GM12878 (cell line): ENCODE measurements at regions not wholly inside any gene's neighbourhood (a gene's known extent, or its start where the extent isn't known, plus 50 kb on each side); places are given as distances from the start of the nearest gene placed in this dataset.
"Not testable (repeated sequence)": the region's sequence is repeated elsewhere in the genome, so short reads cannot be mapped to it uniquely, and the experiment has no call there.

Source experiments
- ATAC-seq: fragments of 200-7000 bp; cut with Tn5 transposase; 3 replicates; pipeline ENCODE4 v1.9.1; 2020; ENCODE audit warnings: mild to moderate bottlenecking, moderate library complexity
- BruUV-seq: library from RNA; stranded (reverse); fragments of 400-500 nt; replicated peaks from 2 replicates; lab custom pipeline; 2021; lab: Mats Ljungman, UMichigan
- CTCF ChIA-PET: fragments of 300-600 bp; sonication (Branson Sonifier 250); formaldehyde crosslinking; extraction: SDS; loops from one replicate; lab custom pipeline; 2021; ENCODE audit warnings: inconsistent platforms; lab: Yijun Ruan, JAX
- POLR2A ChIA-PET: fragments of 350-600 bp; formaldehyde crosslinking; extraction: SDS; loops from one replicate; lab custom pipeline; 2021; ENCODE audit warnings: inconsistent platforms; lab: Charles Lee
- RAD21 ChIA-PET: fragments of 300-600 bp; sonication (Branson Sonifier 250); formaldehyde crosslinking; loops from one replicate; lab custom pipeline; 2023; ENCODE audit warnings: antibody characterized with exemption; ENCODE audit not compliant: unreplicated experiment; lab: Charles Lee
- SMC1A ChIA-PET: fragments of 300-600 bp; sonication (Branson Sonifier 250); formaldehyde crosslinking; loops from one replicate; lab custom pipeline; 2023; ENCODE audit not compliant: unreplicated experiment, uncharacterized antibody; lab: Charles Lee
- DNase-seq: peaks from one replicate; pipeline ENCODE4 v3.0.0-alpha.2; 2011; ENCODE audit warnings: low read depth, low spot score
- FAIRE-seq: peaks from 3 replicates; lab custom pipeline; 2011; peaks lifted over from hg19 to GRCh38; lab: Jason Lieb, UNC
- H2AFZ ChIP-seq: 2 replicates; pipeline ENCODE4 v1.6.0; 2011; ENCODE audit warnings: low read depth, low read length, control low read depth; ENCODE audit not compliant: control insufficient read depth
- H3K27ac ChIP-seq: 2 replicates; pipeline ENCODE4 v1.5.1; 2011; ENCODE audit warnings: control low read depth; ENCODE audit not compliant: control insufficient read depth, insufficient read depth
- H3K27me3 ChIP-seq, 2 experiments: replicated peaks in 1 of 2; 2 replicates each; pipeline versions ENCODE4 v1.6.0 to v1.6.1; 2011; ENCODE audit warnings: low read length in 1 of 2; ENCODE audit not compliant: control insufficient read depth in 2 of 2, insufficient read depth in 2 of 2
- H3K36me3 ChIP-seq, 2 experiments: 2 replicates each; pipeline ENCODE4 v1.5.1; 2011; ENCODE audit warnings: low read length in 1 of 2; ENCODE audit not compliant: control insufficient read depth in 2 of 2, insufficient read depth in 2 of 2
- H3K4me1 ChIP-seq: 2 replicates; pipeline ENCODE4 v1.6.1; 2011; ENCODE audit warnings: mild to moderate bottlenecking, low read length, moderate library complexity, mixed read lengths; ENCODE audit not compliant: control insufficient read depth, insufficient read depth
- H3K4me2 ChIP-seq: 2 replicates; pipeline ENCODE4 v1.6.0; 2011; ENCODE audit warnings: control low read depth; ENCODE audit not compliant: control insufficient read depth, insufficient read depth
- H3K4me3 ChIP-seq: fragments of 200-600 bp; sonication (generic); 2 replicates; pipeline ENCODE4 v1.5.1; 2016
- H3K79me2 ChIP-seq: 2 replicates; pipeline ENCODE4 v1.6.0; 2011; ENCODE audit warnings: low read length; ENCODE audit not compliant: control insufficient read depth, insufficient read depth
- H3K9ac ChIP-seq: 2 replicates; pipeline ENCODE4 v1.8.0; 2011; ENCODE audit warnings: low read length, control low read depth, mixed read lengths; ENCODE audit not compliant: control insufficient read depth, insufficient read depth
- H3K9me3 ChIP-seq: replicated peaks from 3 replicates; pipeline ENCODE4 v1.5.1; 2011; ENCODE audit warnings: mild to moderate bottlenecking, low read length; ENCODE audit not compliant: control insufficient read depth, insufficient read depth
- H4K20me1 ChIP-seq: 2 replicates; pipeline ENCODE4 v1.6.0; 2011; ENCODE audit not compliant: control insufficient read depth, insufficient read depth
- HDAC6 ChIP-seq: fragments of 200-600 bp; sonication (generic); IDR thresholded peaks from one replicate; pipeline ENCODE4 v1.8.0; 2017; ENCODE audit warnings: antibody characterized with exemption; ENCODE audit not compliant: unreplicated experiment
- NR2C2 ChIP-seq: IDR thresholded peaks from 2 replicates; pipeline ENCODE4 v1.6.1; 2011; ENCODE audit warnings: borderline replicate concordance, low read depth; ENCODE audit not compliant: control insufficient read depth, insufficient read length
- SPI1 ChIP-seq: IDR thresholded peaks from 2 replicates; pipeline ENCODE4 v1.6.1; 2011; ENCODE audit warnings: low read depth, mild to moderate bottlenecking, low read length, moderate library complexity, borderline replicate concordance; ENCODE audit not compliant: insufficient read depth
- ZNF207 ChIP-seq: fragments of 450-650 bp; IDR thresholded peaks from 2 replicates; pipeline ENCODE4 v1.6.1; 2014; ENCODE audit warnings: antibody characterized with exemption, mild to moderate bottlenecking, borderline replicate concordance
- WGBS: methylation state at CpG from one replicate; pipeline ENCODE4 v1.1.6; 2016; ENCODE audit warnings: low lambda C conversion rate; ENCODE audit not compliant: insufficient replicate concordance, insufficient coverage; ENCODE audit errors: missing lambda C conversion rate; 5-methylcytosine and 5-hydroxymethylcytosine counted together
- in situ Hi-C: fragments of 300-500 bp; cut with MboI; formaldehyde crosslinking; loops from 9 replicates; pipeline ENCODE4 v1.14.3; 2018; ENCODE audit warnings: mixed read lengths
- intact Hi-C: fragments of 100-400 bp; cut with micrococcal nuclease; formaldehyde crosslinking; loops from one replicate; pipeline ENCODE4 v1.14.2; 2022; ENCODE audit not compliant: unreplicated experiment
- TF ChIP-seq, protein P1 (sequence below): IDR thresholded peaks from 2 replicates; pipeline ENCODE4 v1.6.1; 2012; ENCODE audit warnings: mild to moderate bottlenecking, low read depth, low read length

DNA sequence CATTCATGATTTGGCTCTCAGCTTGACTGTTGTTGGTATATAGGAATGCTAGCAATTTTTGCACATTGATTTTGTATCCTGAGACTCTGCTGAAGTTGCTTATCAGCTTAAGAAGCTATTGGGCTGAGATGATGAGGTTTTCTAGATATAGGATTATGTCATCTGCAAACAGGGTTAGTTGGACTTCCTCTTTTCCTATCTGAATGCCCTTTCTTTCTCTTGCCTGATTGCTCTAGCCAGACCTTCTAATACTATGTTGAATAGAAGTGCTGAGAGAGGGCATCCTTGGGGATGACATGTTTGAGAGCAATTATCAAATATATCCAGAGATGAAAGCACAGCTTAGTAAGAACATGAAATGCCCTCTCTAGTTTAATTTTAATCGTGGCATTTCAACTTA lies 642.4 kb downstream of the NXPH1 start:
- H3K36me3 ChIP-seq, BruUV-seq, H3K9me3 ChIP-seq, CTCF ChIA-PET, H3K4me2 ChIP-seq, POLR2A ChIA-PET, H3K4me3 ChIP-seq, H3K79me2 ChIP-seq, H2AFZ ChIP-seq, H3K9ac ChIP-seq, H4K20me1 ChIP-seq, H3K27me3 ChIP-seq, SMC1A ChIA-PET, FAIRE-seq, intact Hi-C loops, ATAC-seq, RAD21 ChIA-PET: not testable (repeated sequence)
- 0% methylated on average over 1 of the region's 1 CpG for whole genome bisulfite sequencing
- TF ChIP-seq SPI1, result peak; percentile 15; the same call in 1 of the 2 replicates
- TF ChIP-seq, all 136 proteins: peak for 1; not testable (repeated sequence) for 135
- DNase-seq, H3K4me1 ChIP-seq, H3K27ac ChIP-seq, in situ Hi-C loops: not testable (repeated sequence)

DNA sequence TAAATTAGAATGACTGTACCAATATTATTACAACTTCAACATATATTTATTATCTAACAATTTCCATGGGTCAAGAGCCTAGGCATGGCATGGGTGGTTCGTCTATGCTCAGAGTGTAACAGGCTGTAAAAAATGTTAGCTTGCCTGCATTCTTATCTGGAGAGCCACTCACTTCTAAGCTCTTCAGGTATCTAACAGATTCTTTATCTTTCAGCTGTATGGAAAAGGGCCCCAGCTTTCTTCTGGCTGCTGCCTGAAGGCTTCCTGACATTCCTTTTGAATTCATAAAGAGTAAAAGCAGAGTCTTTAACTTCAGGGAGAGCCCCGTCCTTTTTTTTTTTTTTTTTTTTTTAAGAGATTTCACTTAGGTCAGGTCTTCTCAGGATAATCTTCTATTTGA lies 648.8 kb downstream of the NXPH1 start:
- no peaks in the 10 kb centered on the region for H3K4me1 ChIP-seq
- H3K9me3 ChIP-seq, result no peaks in the 10 kb centered on the region
- WGBS, result 39% methylated on average over 2 of the region's 2 CpGs
- RAD21 ChIA-PET, result no interaction called here
- no peaks in the 10 kb centered on the region for H3K27me3 ChIP-seq
- POLR2A ChIA-PET, result interaction anchor here (0.6 kb wide), 2 partner anchors 117 to 1846 kb away, joined by 3 read pairs; no protein-coding TSS in a partner anchor
- no peak overlapping the region for H3K9ac ChIP-seq
- H3K4me2 ChIP-seq, result no peak overlapping the region
- in situ Hi-C loops, result no loop called here
- no peak overlapping the region for H2AFZ ChIP-seq
- BruUV-seq, result no TSS peak
- FAIRE-seq (no peak), ATAC-seq (no peak), DNase-seq (no peak)
- no peaks in the 10 kb centered on the region for H4K20me1 ChIP-seq
- H3K79me2 ChIP-seq, result no peaks in the 10 kb centered on the region
- SMC1A ChIA-PET, result interaction anchor here (0.6 kb wide), 1 partner anchor 89 kb away, joined by 3 read pairs; no protein-coding TSS in a partner anchor
- H3K27ac ChIP-seq, result no peak overlapping the region
- no peak overlapping the region for H3K4me3 ChIP-seq
- TF ChIP-seq, protein P1, sequence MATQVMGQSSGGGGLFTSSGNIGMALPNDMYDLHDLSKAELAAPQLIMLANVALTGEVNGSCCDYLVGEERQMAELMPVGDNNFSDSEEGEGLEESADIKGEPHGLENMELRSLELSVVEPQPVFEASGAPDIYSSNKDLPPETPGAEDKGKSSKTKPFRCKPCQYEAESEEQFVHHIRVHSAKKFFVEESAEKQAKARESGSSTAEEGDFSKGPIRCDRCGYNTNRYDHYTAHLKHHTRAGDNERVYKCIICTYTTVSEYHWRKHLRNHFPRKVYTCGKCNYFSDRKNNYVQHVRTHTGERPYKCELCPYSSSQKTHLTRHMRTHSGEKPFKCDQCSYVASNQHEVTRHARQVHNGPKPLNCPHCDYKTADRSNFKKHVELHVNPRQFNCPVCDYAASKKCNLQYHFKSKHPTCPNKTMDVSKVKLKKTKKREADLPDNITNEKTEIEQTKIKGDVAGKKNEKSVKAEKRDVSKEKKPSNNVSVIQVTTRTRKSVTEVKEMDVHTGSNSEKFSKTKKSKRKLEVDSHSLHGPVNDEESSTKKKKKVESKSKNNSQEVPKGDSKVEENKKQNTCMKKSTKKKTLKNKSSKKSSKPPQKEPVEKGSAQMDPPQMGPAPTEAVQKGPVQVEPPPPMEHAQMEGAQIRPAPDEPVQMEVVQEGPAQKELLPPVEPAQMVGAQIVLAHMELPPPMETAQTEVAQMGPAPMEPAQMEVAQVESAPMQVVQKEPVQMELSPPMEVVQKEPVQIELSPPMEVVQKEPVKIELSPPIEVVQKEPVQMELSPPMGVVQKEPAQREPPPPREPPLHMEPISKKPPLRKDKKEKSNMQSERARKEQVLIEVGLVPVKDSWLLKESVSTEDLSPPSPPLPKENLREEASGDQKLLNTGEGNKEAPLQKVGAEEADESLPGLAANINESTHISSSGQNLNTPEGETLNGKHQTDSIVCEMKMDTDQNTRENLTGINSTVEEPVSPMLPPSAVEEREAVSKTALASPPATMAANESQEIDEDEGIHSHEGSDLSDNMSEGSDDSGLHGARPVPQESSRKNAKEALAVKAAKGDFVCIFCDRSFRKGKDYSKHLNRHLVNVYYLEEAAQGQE, result no peak
- TF ChIP-seq NR2C2 (no peak), HDAC6 (no peak), ZNF207 (no peak)
- no peaks in the 10 kb centered on the region for H3K36me3 ChIP-seq
- intact Hi-C loops, result no loop called here
- CTCF ChIA-PET, result interaction anchor here (0.7 kb wide), 1 partner anchor 149 kb away, joined by 3 read pairs; no protein-coding TSS in a partner anchor
